ENCODE measurements at regions not wholly inside any gene's neighbourhood (a gene's known extent, or its start where the extent isn't known, plus 50 kb on each side); places are given as distances from the start of the nearest gene placed in this dataset.

- intact Hi-C loops (cut with DNase I), result no loop called here
These were observed 352.3 kb upstream of the TMPO start for GRCh38 chr12:98162906-98163678.

GRCh38 chr12:98172304-98172703, 343.1 kb upstream of the TMPO start:
- intact Hi-C loops (cut with DNase I), result no loop called here

More at GRCh38 chr12:98162906-98163678, 352.3 kb upstream of the TMPO start:
- DNase-seq (ENCODE audit: low spot score), result no peak

GRCh38 chr12:98172801-98173200, 342.6 kb upstream of the TMPO start:
- intact Hi-C loops (cut with DNase I), result no loop called here
- DNase-seq (ENCODE audit: low spot score), result no peak

More at GRCh38 chr12:98172304-98172703, 343.1 kb upstream of the TMPO start:
- DNase-seq (ENCODE audit: low spot score), result no peak

GRCh38 chr12:98173773-98174427, 341.5 kb upstream of the TMPO start:
- DNase-seq (ENCODE audit: low spot score), result no peak
- intact Hi-C loops (cut with DNase I), result no loop called here

- intact Hi-C loops (cut with DNase I), result no loop called here
- DNase-seq (ENCODE audit: low spot score), result no peak
These were observed 341.0 kb upstream of the TMPO start for GRCh38 chr12:98174428-98174809.

- no peak for DNase-seq (ENCODE audit: low spot score)
- intact Hi-C loops (cut with DNase I), result no loop called here
These were observed 337.3 kb upstream of the TMPO start for GRCh38 chr12:98178126-98178525.

- intact Hi-C loops (cut with DNase I), result no loop called here
- DNase-seq (ENCODE audit: low spot score), result no peak
These were observed 336.2 kb upstream of the TMPO start for GRCh38 chr12:98179151-98179550.

- DNase-seq (ENCODE audit: low spot score), result no peak
- intact Hi-C loops (cut with DNase I), result no loop called here
These were observed 334.8 kb upstream of the TMPO start for GRCh38 chr12:98180603-98181002.

GRCh38 chr12:98182821-98183220, 332.6 kb upstream of the TMPO start:
- DNase-seq (ENCODE audit: low spot score), result no peak
- intact Hi-C loops (cut with DNase I), result no loop called here

GRCh38 chr12:98185606-98186005, 329.8 kb upstream of the TMPO start:
- intact Hi-C loops (cut with DNase I), result no loop called here
- DNase-seq (ENCODE audit: low spot score), result no peak

- intact Hi-C loops (cut with DNase I), result no loop called here
- no peak for DNase-seq (ENCODE audit: low spot score)
These were observed 326.7 kb upstream of the TMPO start for GRCh38 chr12:98188650-98189077.

GRCh38 chr12:98194591-98194990, 320.8 kb upstream of the TMPO start:
- intact Hi-C loops (cut with DNase I), result no loop called here
- no peak for DNase-seq (ENCODE audit: low spot score)

GRCh38 chr12:98198261-98198982, 317.0 kb upstream of the TMPO start:
- intact Hi-C loops (cut with DNase I), result no loop called here

GRCh38 chr12:98208816-98209215, 306.6 kb upstream of the TMPO start:
- intact Hi-C loops (cut with DNase I), result no loop called here
- DNase-seq (ENCODE audit: low spot score), result no peak

More at GRCh38 chr12:98198261-98198982, 317.0 kb upstream of the TMPO start:
- no peak for DNase-seq (ENCODE audit: low spot score)

- intact Hi-C loops (cut with DNase I), result no loop called here
- no peak for DNase-seq (ENCODE audit: low spot score)
These were observed 303.3 kb upstream of the TMPO start for GRCh38 chr12:98211909-98212695.

- intact Hi-C loops (cut with DNase I), result no loop called here
- DNase-seq (ENCODE audit: low spot score), result no peak
These were observed 301.8 kb upstream of the TMPO start for GRCh38 chr12:98213556-98213955.

GRCh38 chr12:98217257-98217656, 298.1 kb upstream of the TMPO start:
- DNase-seq (ENCODE audit: low spot score), result no peak
- intact Hi-C loops (cut with DNase I), result no loop called here

- intact Hi-C loops (cut with DNase I), result no loop called here
- DNase-seq (ENCODE audit: low spot score), result no peak
These were observed 294.8 kb upstream of the TMPO start for GRCh38 chr12:98220636-98221035.

GRCh38 chr12:98221243-98221808, 294.1 kb upstream of the TMPO start:
- intact Hi-C loops (cut with DNase I), result no loop called here
- DNase-seq (ENCODE audit: low spot score), result no peak
